Chondrocyte (in vitro differentiated cells): ENCODE measurements at regions not wholly inside any gene's neighbourhood (a gene's known extent, or its start where the extent isn't known, plus 50 kb on each side); places are given as distances from the start of the nearest gene placed in this dataset.
"Not testable (repeated sequence)": the region's sequence is repeated elsewhere in the genome, so short reads cannot be mapped to it uniquely, and the experiment has no call there.

ENCODE experiments used
- DNase-seq: peaks from one replicate; pipeline ENCODE4 v3.0.0; 2021; ENCODE audit warnings: mixed read lengths, low spot score
- H3K27ac Mint-ChIP-seq: one replicate; pipeline ENCODE4 v1.8.0; 2021; ENCODE audit warnings: mild to moderate bottlenecking, moderate library complexity, mixed read lengths; ENCODE audit not compliant: unreplicated experiment
- H3K27me3 Mint-ChIP-seq: 2 replicates; pipeline ENCODE4 v1.8.0; 2021; ENCODE audit warnings: low read depth, mixed read lengths
- H3K36me3 Mint-ChIP-seq: 2 replicates; pipeline ENCODE4 v1.8.0; 2021; ENCODE audit warnings: low read depth, mixed read lengths
- H3K4me1 Mint-ChIP-seq: 2 replicates; pipeline ENCODE4 v1.8.0; 2021; ENCODE audit warnings: low read depth, mild to moderate bottlenecking, mixed read lengths
- H3K4me3 Mint-ChIP-seq: one replicate; pipeline ENCODE4 v1.8.0; 2021; ENCODE audit warnings: mild to moderate bottlenecking, moderate library complexity, mixed read lengths; ENCODE audit not compliant: unreplicated experiment
- H3K9me3 Mint-ChIP-seq: 2 replicates; pipeline ENCODE4 v1.8.0; 2021; ENCODE audit warnings: low read depth, mixed read lengths
- TF ChIP-seq, protein P1 (sequence below): fragments of 200-600 bp; sonication (generic); IDR thresholded peaks from 2 replicates; pipeline ENCODE4 v1.5.0; 2021; ENCODE audit warnings: antibody characterized with exemption, mild to moderate bottlenecking, moderate library complexity

DNA sequence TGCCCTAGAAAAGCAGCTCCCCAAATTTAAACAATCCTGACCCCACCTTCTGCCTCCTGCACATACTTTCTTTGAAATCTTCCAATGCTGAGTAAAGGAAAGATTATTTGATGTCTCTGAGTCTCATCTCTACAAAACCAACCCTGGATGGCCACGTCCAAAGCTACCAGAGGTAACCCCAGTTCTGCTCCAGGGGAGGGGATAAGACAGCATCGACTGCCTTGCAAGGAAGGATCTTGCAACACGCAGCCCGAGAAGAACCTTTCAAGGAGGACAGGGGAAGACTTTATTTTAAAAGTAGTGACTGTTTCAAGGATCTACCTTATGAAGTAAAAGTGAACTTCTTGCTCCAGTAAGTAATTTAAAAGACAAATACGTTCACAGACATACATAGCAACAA lies 66.5 kb upstream of the TMEM45B start:
- Mint-ChIP-seq H3K36me3 (peaks cover 3% of the 10 kb centered on the region), H3K4me3 (no peak overlapping the region), H3K9me3 (peaks cover 5% of the 10 kb centered on the region), H3K4me1 (no peaks in the 10 kb centered on the region), H3K27ac (no peak overlapping the region), H3K27me3 (peaks cover 45% of the 10 kb centered on the region)
- TF ChIP-seq, protein P1, sequence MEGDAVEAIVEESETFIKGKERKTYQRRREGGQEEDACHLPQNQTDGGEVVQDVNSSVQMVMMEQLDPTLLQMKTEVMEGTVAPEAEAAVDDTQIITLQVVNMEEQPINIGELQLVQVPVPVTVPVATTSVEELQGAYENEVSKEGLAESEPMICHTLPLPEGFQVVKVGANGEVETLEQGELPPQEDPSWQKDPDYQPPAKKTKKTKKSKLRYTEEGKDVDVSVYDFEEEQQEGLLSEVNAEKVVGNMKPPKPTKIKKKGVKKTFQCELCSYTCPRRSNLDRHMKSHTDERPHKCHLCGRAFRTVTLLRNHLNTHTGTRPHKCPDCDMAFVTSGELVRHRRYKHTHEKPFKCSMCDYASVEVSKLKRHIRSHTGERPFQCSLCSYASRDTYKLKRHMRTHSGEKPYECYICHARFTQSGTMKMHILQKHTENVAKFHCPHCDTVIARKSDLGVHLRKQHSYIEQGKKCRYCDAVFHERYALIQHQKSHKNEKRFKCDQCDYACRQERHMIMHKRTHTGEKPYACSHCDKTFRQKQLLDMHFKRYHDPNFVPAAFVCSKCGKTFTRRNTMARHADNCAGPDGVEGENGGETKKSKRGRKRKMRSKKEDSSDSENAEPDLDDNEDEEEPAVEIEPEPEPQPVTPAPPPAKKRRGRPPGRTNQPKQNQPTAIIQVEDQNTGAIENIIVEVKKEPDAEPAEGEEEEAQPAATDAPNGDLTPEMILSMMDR = no peak
- no peak for DNase-seq

DNA sequence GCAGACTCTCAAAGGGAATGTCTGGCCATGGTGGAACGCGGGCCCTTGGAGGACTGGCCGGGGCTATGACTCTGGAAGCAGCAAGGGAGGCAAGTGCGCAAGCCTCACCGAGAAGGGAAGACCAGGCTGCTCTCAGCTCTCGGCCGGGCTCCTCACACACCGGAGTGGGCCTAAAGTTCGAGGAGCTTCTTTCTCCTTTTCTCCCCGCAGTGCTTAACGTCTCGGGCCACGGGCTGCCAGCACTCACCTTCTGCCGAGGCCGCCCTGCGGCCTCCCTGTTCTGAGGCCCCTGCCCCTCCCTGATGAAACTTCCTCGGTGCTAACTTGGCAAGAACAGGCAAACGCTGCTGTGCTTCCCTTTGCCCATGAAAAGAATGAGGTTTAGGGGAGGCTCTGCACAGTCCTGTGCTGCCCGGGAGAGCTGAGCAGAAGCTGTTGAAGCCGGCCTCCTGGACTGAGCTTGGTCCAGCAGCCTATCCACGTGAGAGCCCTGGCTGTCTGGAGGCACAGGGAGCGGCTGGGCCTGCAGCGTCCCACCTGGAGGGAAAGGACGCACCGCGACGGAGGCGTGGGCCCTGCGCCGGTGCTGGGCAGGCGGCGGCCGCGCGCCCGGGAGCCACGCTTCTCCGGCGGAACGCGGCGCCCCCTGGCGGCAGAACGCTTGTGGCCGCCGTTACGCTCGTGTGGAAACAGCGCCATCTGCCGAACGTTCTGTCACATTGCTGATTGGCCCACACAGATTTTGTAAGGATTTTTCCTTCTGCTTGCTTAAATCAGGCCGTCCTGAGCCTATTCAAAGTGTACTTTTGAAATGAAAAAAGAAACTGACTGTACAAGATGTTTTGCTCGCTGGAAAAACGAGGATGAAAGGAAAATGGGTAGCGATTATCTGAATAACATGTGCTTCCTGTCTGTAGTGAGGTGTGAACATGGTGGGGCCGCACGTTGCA lies 65.0 kb upstream of the TMEM45B start:
- H3K27ac Mint-ChIP-seq = no peak overlapping the region
- H3K36me3 Mint-ChIP-seq = peaks cover 3% of the 10 kb centered on the region
- no peaks in the 10 kb centered on the region for H3K4me1 Mint-ChIP-seq
- H3K4me3 Mint-ChIP-seq = peak overlapping the region; percentile 53
- H3K9me3 Mint-ChIP-seq = peaks cover 12% of the 10 kb centered on the region
- TF ChIP-seq, protein P1 = peak; percentile 100
- peaks cover 50% of the 10 kb centered on the region for H3K27me3 Mint-ChIP-seq
- no peak for DNase-seq

DNA sequence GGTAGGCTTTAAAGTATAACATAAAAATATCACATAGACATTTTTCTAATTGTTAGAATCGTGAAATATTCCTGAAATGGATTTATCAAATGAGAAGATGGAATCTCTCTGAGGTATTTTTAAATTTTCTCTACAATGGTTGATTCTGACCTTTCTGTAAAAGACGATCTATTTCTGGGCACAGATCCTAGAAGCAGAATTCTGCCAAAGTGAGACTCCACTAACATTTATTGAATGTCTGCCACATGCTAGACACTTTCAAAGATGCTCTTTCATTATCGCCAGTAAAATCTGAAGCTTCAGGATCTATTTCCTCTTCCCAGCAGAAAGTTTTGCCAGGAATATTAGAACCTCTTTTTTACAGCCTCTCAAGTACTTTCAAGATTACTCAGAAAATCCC lies 64.1 kb upstream of the TMEM45B start:
- TF ChIP-seq, protein P1 = no peak
- Mint-ChIP-seq H3K27ac (no peak overlapping the region), H3K27me3 (peaks cover 50% of the 10 kb centered on the region), H3K36me3 (peaks cover 3% of the 10 kb centered on the region), H3K4me3 (no peak overlapping the region), H3K9me3 (peaks cover 20% of the 10 kb centered on the region), H3K4me1 (no peaks in the 10 kb centered on the region)
- DNase-seq = no peak

DNA sequence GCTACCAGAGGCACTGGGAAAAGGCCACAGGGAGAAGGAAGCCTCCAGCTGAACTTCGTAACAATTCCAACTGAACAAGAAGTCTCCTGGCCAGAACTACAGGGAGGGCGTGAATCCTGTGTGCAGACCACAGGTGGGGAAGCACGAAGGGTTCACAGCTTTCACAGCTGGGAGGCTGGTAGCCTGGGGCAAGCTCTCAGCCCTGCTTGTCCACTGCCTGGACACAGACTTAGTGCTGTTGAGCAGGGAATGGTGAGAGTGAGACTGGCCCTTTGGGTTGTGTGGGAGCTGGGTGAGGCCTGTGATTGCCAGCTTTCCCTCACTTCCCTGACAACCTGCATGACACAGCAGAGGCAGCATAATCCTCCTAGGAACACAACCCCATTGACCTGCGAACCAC lies 52.1 kb upstream of the TMEM45B start:
- not testable (repeated sequence) for DNase-seq, H3K9me3 Mint-ChIP-seq, H3K27ac Mint-ChIP-seq, H3K4me3 Mint-ChIP-seq, H3K36me3 Mint-ChIP-seq, H3K4me1 Mint-ChIP-seq
- peaks cover 15% of the 10 kb centered on the region for H3K27me3 Mint-ChIP-seq

DNA sequence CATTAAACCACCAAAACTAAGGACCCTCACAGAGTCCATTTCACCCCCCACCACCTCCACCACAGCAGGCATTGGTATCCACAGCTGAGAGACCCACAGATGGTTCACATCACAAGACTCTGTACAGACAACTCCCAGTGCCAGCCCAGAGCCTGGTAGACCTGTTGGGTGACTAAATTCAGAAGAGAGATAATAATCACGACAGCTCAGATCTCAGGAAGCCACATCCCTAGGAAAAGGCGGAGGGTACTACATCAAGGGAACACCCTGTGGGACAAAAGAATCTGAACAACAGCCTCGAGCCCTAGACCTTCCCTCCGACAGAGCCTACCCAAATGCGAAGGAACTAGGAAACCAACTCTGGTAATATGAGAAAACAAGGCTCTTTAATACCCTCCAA lies 51.4 kb upstream of the TMEM45B start:
- H3K27ac Mint-ChIP-seq, H3K4me3 Mint-ChIP-seq, H3K9me3 Mint-ChIP-seq, H3K4me1 Mint-ChIP-seq, H3K36me3 Mint-ChIP-seq, DNase-seq: not testable (repeated sequence)
- peaks cover 10% of the 10 kb centered on the region for H3K27me3 Mint-ChIP-seq
